Neural cell (in vitro differentiated cells): ENCODE measurements at regions not wholly inside any gene's neighbourhood (a gene's known extent, or its start where the extent isn't known, plus 50 kb on each side); places are given as distances from the start of the nearest gene placed in this dataset.

Source experiments
- H2AFZ ChIP-seq: fragments of 200-600, 300-800 bp; sonication (generic), shearing (Covaris generic); 2 replicates; pipeline ENCODE4 v1.6.0; 2014; ENCODE audit warnings: low read depth, mild to moderate bottlenecking, antibody characterized with exemption, low read length, moderate library complexity
- H3F3A ChIP-seq: fragments of 200-600 bp; shearing (Covaris generic); 2 replicates; pipeline ENCODE4 v1.6.1; 2016; ENCODE audit warnings: mild to moderate bottlenecking, moderate library complexity, mixed read lengths, antibody characterized with exemption, low read length; ENCODE audit not compliant: insufficient read depth, poor library complexity, severe bottlenecking
- H3K27ac ChIP-seq: fragments of 200-600, 300-800 bp; sonication (generic), shearing (Covaris generic); 2 replicates; pipeline ENCODE4 v1.5.1; 2014; ENCODE audit warnings: mild to moderate bottlenecking, low read length, moderate library complexity
- H3K27me3 ChIP-seq: fragments of 300-800, 200-600 bp; sonication (generic), shearing (Covaris generic); 2 replicates; pipeline ENCODE4 v1.6.0; 2014; ENCODE audit warnings: mild to moderate bottlenecking, low read depth, low read length, moderate library complexity; ENCODE audit not compliant: insufficient read depth
- H3K36me3 ChIP-seq: fragments of 300-800, 200-600 bp; sonication (generic), shearing (Covaris generic); 2 replicates; pipeline ENCODE4 v1.5.1; 2014; ENCODE audit warnings: mild to moderate bottlenecking, antibody characterized with exemption, low read length, moderate library complexity; ENCODE audit not compliant: insufficient read depth
- H3K4me2 ChIP-seq: fragments of 300-800, 200-600 bp; sonication (generic), shearing (Covaris generic); 2 replicates; pipeline ENCODE4 v1.6.0; 2014; ENCODE audit warnings: mild to moderate bottlenecking, low read length
- H3K4me3 ChIP-seq: fragments of 300-800, 200-600 bp; sonication (generic), shearing (Covaris generic); 2 replicates; pipeline ENCODE4 v1.5.1; 2014; ENCODE audit warnings: mild to moderate bottlenecking, low read length, moderate library complexity
- H3K79me2 ChIP-seq: fragments of 200-600 bp; shearing (Covaris generic); replicated peaks from 2 replicates; pipeline ENCODE4 v1.6.0; 2014; ENCODE audit warnings: mild to moderate bottlenecking, low read length, moderate library complexity; ENCODE audit not compliant: insufficient read depth
- H3K9ac ChIP-seq: fragments of 300-800, 200-600 bp; sonication (generic), shearing (Covaris generic); 2 replicates; pipeline ENCODE4 v1.6.1; 2016; ENCODE audit warnings: mild to moderate bottlenecking, low read length, mixed read lengths
- H3K9me2 ChIP-seq: fragments of 200-600 bp; shearing (Covaris generic); 2 replicates; pipeline ENCODE4 v1.6.1; 2016; ENCODE audit warnings: mild to moderate bottlenecking, low read length, mixed read lengths; ENCODE audit not compliant: insufficient read depth
- H3K9me3 ChIP-seq: fragments of 200-600, 300-800 bp; sonication (generic), shearing (Covaris generic); 2 replicates; pipeline ENCODE4 v1.6.1; 2016; ENCODE audit warnings: mild to moderate bottlenecking, mixed run types, low read length, moderate library complexity, mixed read lengths
- H4K20me1 ChIP-seq: fragments of 200-600 bp; shearing (Covaris generic); 2 replicates; pipeline ENCODE4 v1.6.1; 2016; ENCODE audit warnings: mild to moderate bottlenecking, mixed run types; ENCODE audit not compliant: insufficient read depth
- EZH2 ChIP-seq: fragments of 200-600, 300-800 bp; shearing (Covaris generic), sonication (generic); IDR thresholded peaks from 2 replicates; pipeline ENCODE4 v1.6.1; 2014; ENCODE audit warnings: antibody characterized with exemption, low read length, borderline replicate concordance, mild to moderate bottlenecking; ENCODE audit not compliant: insufficient read depth, poor library complexity, severe bottlenecking
- MXI1 ChIP-seq: fragments of 450-650 bp; conservative IDR thresholded peaks from 2 replicates; pipeline ENCODE4 v1.6.1; 2014; ENCODE audit warnings: antibody characterized with exemption, mild to moderate bottlenecking; ENCODE audit not compliant: poor library complexity, severe bottlenecking
- POLR2AphosphoS5 ChIP-seq: IDR thresholded peaks from 2 replicates; pipeline ENCODE4 v1.6.1; 2012
- RAD21 ChIP-seq: fragments of 450-650 bp; conservative IDR thresholded peaks from 2 replicates; pipeline ENCODE4 v1.6.1; 2014; ENCODE audit warnings: antibody characterized with exemption, mild to moderate bottlenecking, moderate library complexity
- SMC3 ChIP-seq: fragments of 450-650 bp; conservative IDR thresholded peaks from 2 replicates; pipeline ENCODE4 v1.6.1; 2014; ENCODE audit warnings: antibody characterized with exemption, mild to moderate bottlenecking, moderate library complexity; ENCODE audit not compliant: poor library complexity
- TAF1 ChIP-seq: IDR thresholded peaks from 2 replicates; pipeline ENCODE4 v1.6.1; 2012; ENCODE audit warnings: low read depth
- TF ChIP-seq, protein P1 (sequence below): IDR thresholded peaks from 2 replicates; pipeline ENCODE4 v1.6.1; 2012; ENCODE audit warnings: borderline replicate concordance
- TF ChIP-seq, protein P2 (sequence below): fragments of 450-650 bp; IDR thresholded peaks from 2 replicates; pipeline ENCODE4 v1.5.1; 2014; ENCODE audit warnings: antibody characterized with exemption, mild to moderate bottlenecking, moderate library complexity; ENCODE audit not compliant: poor library complexity, severe bottlenecking

DNA sequence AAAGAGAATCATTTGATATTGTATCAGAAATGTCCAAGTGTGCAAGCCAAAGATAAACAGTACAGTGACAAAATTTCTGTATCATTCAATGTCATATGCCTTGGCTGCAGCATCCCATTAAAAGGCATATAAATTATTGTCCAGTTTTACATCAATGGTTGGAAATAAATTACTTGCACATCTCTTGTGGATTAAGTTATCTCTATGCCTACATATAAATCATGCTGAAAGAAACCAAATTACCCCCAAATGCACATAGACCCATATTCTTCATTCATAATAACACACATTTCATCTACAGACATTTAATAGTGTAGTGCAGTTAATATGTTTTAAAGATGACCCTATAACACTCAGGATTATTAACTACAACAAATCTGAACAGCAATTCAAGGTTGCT lies 1415.7 kb upstream of the PCDH9 start:
- H3K9ac ChIP-seq = no peak overlapping the region
- TF ChIP-seq, protein P1, sequence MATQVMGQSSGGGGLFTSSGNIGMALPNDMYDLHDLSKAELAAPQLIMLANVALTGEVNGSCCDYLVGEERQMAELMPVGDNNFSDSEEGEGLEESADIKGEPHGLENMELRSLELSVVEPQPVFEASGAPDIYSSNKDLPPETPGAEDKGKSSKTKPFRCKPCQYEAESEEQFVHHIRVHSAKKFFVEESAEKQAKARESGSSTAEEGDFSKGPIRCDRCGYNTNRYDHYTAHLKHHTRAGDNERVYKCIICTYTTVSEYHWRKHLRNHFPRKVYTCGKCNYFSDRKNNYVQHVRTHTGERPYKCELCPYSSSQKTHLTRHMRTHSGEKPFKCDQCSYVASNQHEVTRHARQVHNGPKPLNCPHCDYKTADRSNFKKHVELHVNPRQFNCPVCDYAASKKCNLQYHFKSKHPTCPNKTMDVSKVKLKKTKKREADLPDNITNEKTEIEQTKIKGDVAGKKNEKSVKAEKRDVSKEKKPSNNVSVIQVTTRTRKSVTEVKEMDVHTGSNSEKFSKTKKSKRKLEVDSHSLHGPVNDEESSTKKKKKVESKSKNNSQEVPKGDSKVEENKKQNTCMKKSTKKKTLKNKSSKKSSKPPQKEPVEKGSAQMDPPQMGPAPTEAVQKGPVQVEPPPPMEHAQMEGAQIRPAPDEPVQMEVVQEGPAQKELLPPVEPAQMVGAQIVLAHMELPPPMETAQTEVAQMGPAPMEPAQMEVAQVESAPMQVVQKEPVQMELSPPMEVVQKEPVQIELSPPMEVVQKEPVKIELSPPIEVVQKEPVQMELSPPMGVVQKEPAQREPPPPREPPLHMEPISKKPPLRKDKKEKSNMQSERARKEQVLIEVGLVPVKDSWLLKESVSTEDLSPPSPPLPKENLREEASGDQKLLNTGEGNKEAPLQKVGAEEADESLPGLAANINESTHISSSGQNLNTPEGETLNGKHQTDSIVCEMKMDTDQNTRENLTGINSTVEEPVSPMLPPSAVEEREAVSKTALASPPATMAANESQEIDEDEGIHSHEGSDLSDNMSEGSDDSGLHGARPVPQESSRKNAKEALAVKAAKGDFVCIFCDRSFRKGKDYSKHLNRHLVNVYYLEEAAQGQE = no peak
- no peak overlapping the region for H2AFZ ChIP-seq
- no peaks in the 10 kb centered on the region for H3K9me2 ChIP-seq
- no peaks in the 10 kb centered on the region for H3K79me2 ChIP-seq
- no peaks in the 10 kb centered on the region for H4K20me1 ChIP-seq
- no peak overlapping the region for H3K4me2 ChIP-seq
- no peaks in the 10 kb centered on the region for H3K9me3 ChIP-seq
- no peaks in the 10 kb centered on the region for H3K36me3 ChIP-seq
- no peak overlapping the region for H3K27ac ChIP-seq
- H3K4me3 ChIP-seq = no peak overlapping the region
- no peaks in the 10 kb centered on the region for H3K27me3 ChIP-seq
- H3F3A ChIP-seq = no peaks in the 10 kb centered on the region

DNA sequence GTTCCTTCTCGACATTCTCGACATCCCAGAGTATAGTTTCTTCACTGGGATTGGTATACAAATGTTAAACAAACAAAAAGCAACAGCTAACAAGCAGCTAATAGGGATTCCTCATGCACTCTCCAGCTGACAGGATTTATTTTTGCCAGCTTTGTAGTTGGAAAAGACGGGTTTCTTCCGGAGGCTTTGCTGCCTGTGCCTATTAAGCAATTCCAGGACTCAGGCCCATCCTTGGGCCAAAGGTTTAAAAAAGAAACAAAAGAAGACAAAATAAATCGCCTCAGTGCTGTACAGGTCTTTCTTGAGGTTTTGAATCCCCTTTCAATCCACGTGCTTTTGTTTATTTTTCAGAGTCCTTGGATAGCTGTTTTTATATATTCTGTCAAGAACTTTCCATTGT lies 1414.5 kb upstream of the PCDH9 start:
- no peak for TF ChIP-seq POLR2AphosphoS5
- no peak for TF ChIP-seq RAD21
- TF ChIP-seq MXI1 = no peak
- TF ChIP-seq TAF1 = no peak
- no peak for TF ChIP-seq SMC3
- no peak for TF ChIP-seq EZH2
- TF ChIP-seq, protein P1 = no peak
- TF ChIP-seq, protein P2, sequence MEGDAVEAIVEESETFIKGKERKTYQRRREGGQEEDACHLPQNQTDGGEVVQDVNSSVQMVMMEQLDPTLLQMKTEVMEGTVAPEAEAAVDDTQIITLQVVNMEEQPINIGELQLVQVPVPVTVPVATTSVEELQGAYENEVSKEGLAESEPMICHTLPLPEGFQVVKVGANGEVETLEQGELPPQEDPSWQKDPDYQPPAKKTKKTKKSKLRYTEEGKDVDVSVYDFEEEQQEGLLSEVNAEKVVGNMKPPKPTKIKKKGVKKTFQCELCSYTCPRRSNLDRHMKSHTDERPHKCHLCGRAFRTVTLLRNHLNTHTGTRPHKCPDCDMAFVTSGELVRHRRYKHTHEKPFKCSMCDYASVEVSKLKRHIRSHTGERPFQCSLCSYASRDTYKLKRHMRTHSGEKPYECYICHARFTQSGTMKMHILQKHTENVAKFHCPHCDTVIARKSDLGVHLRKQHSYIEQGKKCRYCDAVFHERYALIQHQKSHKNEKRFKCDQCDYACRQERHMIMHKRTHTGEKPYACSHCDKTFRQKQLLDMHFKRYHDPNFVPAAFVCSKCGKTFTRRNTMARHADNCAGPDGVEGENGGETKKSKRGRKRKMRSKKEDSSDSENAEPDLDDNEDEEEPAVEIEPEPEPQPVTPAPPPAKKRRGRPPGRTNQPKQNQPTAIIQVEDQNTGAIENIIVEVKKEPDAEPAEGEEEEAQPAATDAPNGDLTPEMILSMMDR = no peak
- H4K20me1 ChIP-seq = no peaks in the 10 kb centered on the region
- H3K27me3 ChIP-seq = no peaks in the 10 kb centered on the region
- no peak overlapping the region for H3K9ac ChIP-seq
- H3K4me3 ChIP-seq = no peak overlapping the region
- H3K4me2 ChIP-seq = no peak overlapping the region
- no peaks in the 10 kb centered on the region for H3K79me2 ChIP-seq
- no peak overlapping the region for H2AFZ ChIP-seq
- H3K9me2 ChIP-seq = no peaks in the 10 kb centered on the region
- no peaks in the 10 kb centered on the region for H3K36me3 ChIP-seq
- H3K9me3 ChIP-seq = no peaks in the 10 kb centered on the region
- no peaks in the 10 kb centered on the region for H3F3A ChIP-seq
- H3K27ac ChIP-seq = no peak overlapping the region
